NB4 (cell line): ENCODE measurements at regions not wholly inside any gene's neighbourhood (a gene's known extent, or its start where the extent isn't known, plus 50 kb on each side); places are given as distances from the start of the nearest gene placed in this dataset.

Experiments used
- DNase-seq: peaks from one replicate; pipeline ENCODE4 v3.0.0; 2010; ENCODE audit warnings: low read depth
- H3K4me3 ChIP-seq: one replicate; pipeline ENCODE4 v1.5.1; 2011; ENCODE audit warnings: mild to moderate bottlenecking, low read depth, low read length, moderate library complexity
- CTCF ChIP-seq: IDR thresholded peaks from one replicate; pipeline ENCODE4 v1.5.1; 2012; ENCODE audit warnings: low read depth, low read length
- MYC ChIP-seq: IDR thresholded peaks from 2 replicates; pipeline ENCODE4 v1.6.1; 2011; ENCODE audit warnings: low read depth, low read length
- POLR2A ChIP-seq: IDR thresholded peaks from 2 replicates; pipeline ENCODE4 v1.6.1; 2011; ENCODE audit warnings: mild to moderate bottlenecking; ENCODE audit not compliant: insufficient read length; ENCODE audit errors: extremely low read depth
- TF ChIP-seq, protein P1 (sequence below): IDR thresholded peaks from 2 replicates; pipeline ENCODE4 v1.6.1; 2011; ENCODE audit warnings: low read depth, low read length

DNA sequence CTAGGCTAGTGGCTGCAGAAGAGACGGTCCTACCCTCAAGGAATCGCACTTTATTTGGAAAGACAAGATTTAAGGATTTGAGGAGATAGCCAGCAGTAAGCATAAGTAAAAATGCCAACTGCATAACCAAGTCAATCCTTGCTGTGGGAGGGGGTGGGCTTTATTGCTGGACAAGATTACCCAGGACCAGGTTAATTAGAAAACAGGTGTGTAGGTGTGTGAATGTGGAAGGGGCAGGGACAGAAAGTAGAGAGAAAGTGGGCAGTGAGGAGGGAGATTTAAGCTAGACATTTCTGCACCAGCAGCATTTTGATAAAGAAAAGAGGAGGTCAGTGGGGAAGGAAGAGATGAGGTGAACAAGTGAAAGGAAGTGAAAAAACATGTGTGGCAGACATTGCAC lies 89.7 kb upstream of the OGFRL1 start:
- TF ChIP-seq MYC (no peak), CTCF (no peak), POLR2A (no peak)
- TF ChIP-seq, protein P1, sequence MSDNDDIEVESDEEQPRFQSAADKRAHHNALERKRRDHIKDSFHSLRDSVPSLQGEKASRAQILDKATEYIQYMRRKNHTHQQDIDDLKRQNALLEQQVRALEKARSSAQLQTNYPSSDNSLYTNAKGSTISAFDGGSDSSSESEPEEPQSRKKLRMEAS: no peak
- H3K4me3 ChIP-seq: no peak overlapping the region
- no peak for DNase-seq

DNA sequence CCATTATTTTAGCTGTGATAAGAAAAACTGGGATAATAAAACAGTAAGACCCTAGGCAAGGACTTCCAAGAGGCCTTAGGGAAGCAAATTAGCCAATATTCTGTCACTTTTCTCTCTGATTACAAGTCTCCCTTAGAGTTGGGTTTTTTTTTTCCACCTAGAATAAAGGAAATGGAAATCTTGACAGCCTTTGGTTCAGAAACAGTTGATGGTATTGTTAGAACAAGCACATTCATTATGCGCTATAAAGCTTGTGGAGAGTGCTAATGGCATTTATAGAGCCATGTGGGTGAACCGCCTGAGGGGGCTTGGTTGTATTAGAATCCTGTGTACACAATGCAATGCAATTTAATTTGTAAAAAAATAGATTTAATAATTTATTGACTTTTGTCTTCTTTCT lies 88.9 kb upstream of the OGFRL1 start:
- TF ChIP-seq CTCF (no peak), MYC (no peak)
- TF ChIP-seq, protein P1: no peak
- DNase-seq: no peak
- H3K4me3 ChIP-seq: no peak overlapping the region

DNA sequence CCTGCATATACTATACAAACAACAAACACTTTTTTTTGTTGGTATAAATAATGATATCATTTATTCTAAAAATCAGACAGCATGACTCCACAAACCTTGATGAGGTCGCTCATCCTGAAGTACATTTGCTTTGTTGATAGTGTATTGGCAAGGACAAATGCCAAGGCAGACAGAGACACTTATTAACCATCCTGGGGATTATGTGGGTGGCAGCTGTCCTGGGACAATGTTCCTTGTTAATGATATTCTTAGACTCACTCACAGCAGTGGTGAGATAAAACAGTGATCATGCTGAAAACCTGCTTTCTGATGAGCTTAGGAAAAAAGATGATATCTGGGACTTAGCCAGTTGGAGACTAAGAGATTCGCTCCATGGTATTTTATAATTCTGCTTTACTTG lies 85.4 kb upstream of the OGFRL1 start:
- no peak for DNase-seq
- TF ChIP-seq CTCF: no peak
- TF ChIP-seq, protein P1: no peak
- TF ChIP-seq MYC: no peak
- no peak overlapping the region for H3K4me3 ChIP-seq

DNA sequence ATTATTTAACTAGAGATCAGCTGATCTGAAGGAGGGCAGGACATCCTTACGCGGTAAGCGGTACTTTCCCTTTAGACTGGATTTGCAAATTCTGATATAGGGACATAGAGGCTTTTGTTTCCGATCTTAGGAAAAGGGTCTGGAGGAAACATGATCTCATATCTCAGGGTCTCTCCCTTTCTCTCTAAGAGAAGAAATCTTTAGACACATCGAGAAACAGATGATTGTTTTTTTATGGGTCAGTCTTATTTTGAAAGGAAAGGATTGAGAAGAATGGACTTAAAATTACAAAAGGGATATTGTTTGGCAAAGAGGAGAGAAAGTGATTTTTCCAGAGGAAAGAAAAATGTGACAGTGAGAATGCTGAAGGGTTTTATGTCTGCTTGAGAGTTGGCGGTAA lies 83.9 kb upstream of the OGFRL1 start:
- no peak overlapping the region for H3K4me3 ChIP-seq
- no peak for DNase-seq
- TF ChIP-seq CTCF: no peak
- TF ChIP-seq POLR2A: no peak
- TF ChIP-seq, protein P1: no peak
- no peak for TF ChIP-seq MYC

- no peak overlapping the region for H3K4me3 ChIP-seq
- no peak for DNase-seq
- no peak for TF ChIP-seq POLR2A
- TF ChIP-seq MYC: no peak
- TF ChIP-seq CTCF: no peak
- TF ChIP-seq, protein P1: no peak
Measured at GRCh38 chr6:71205336-71205956, 83.2 kb upstream of the OGFRL1 start.
